GM12872 (cell line): ENCODE measurements at regions not wholly inside any gene's neighbourhood (a gene's known extent, or its start where the extent isn't known, plus 50 kb on each side); places are given as distances from the start of the nearest gene placed in this dataset.

Source experiments
- CTCF ChIP-seq: IDR thresholded peaks from 3 replicates; pipeline ENCODE4 v1.5.1; 2011; ENCODE audit warnings: low read depth, mild to moderate bottlenecking, low read length, moderate library complexity; ENCODE audit not compliant: insufficient read depth

GRCh38 chr17:62172492-62173291 lies 107.6 kb upstream of the MED13 start:
- no peak for TF ChIP-seq CTCF

GRCh38 chr17:62167076-62167475 lies 102.0 kb upstream of the MED13 start:
- no peak for TF ChIP-seq CTCF

GRCh38 chr17:62164747-62165722 lies 100.0 kb upstream of the MED13 start:
- no peak for TF ChIP-seq CTCF

GRCh38 chr17:62163847-62164246 lies 98.8 kb upstream of the MED13 start:
- no peak for TF ChIP-seq CTCF

- no peak for TF ChIP-seq CTCF
These were observed 97.8 kb upstream of the MED13 start for GRCh38 chr17:62162898-62163297.

- no peak for TF ChIP-seq CTCF
These were observed 96.5 kb upstream of the MED13 start for GRCh38 chr17:62161405-62162148.

GRCh38 chr17:62160816-62161215 lies 95.7 kb upstream of the MED13 start:
- no peak for TF ChIP-seq CTCF
